Body of pancreas (tissue), 4 donors: ENCODE measurements at regions not wholly inside any gene's neighbourhood (a gene's known extent, or its start where the extent isn't known, plus 50 kb on each side); places are given as distances from the start of the nearest gene placed in this dataset.

ENCODE experiments used
- ATAC-seq: fragments of 150-250 bp; one replicate; pipeline ENCODE4 v1.9.1; 2016
- DNase-seq, 4 donors: peaks; one replicate each; pipeline ENCODE4 v3.0.0-alpha.2; 2019
- H3K27ac ChIP-seq, 4 donors: fragments of 200-600 bp; sonication (generic); 1 replicate in 3 of 4; 2 replicates in 1 of 4; pipeline versions ENCODE4 v1.5.1 to v1.6.1; 2016 to 2019; ENCODE audit warnings: mild to moderate bottlenecking in 1 of 4, mixed read lengths in 1 of 4, moderate library complexity in 1 of 4
- H3K27me3 ChIP-seq, 2 donors: fragments of 200-600 bp; sonication (generic); one replicate each; pipeline ENCODE4 v1.6.0; 2016; ENCODE audit warnings: mild to moderate bottlenecking in 1 of 2
- H3K36me3 ChIP-seq, 2 donors: fragments of 200-600 bp; sonication (generic); replicated peaks in 1 of 2; 2 replicates each; pipeline ENCODE4 v1.5.1; 2016; ENCODE audit warnings: low read depth in 2 of 2; ENCODE audit not compliant: insufficient read depth in 1 of 2
- H3K4me1 ChIP-seq: fragments of 200-600 bp; sonication (generic); one replicate; pipeline ENCODE4 v1.6.0; 2016
- H3K4me3 ChIP-seq, 2 donors: fragments of 200-600 bp; sonication (generic); 1 replicate in 1 of 2; 2 replicates in 1 of 2; pipeline ENCODE4 v1.5.1; 2016 to 2019
- H3K9me3 ChIP-seq, 3 donors: fragments of 200-600 bp; sonication (generic); 1 replicate in 2 of 3; 2 replicates in 1 of 3; pipeline ENCODE4 v1.5.1; 2016
- CTCF ChIP-seq, 7 experiments: fragments of 450-650 bp in 4 of 7; fragments of 200-600 bp in 3 of 7; sonication (generic) in 3 of 7; IDR thresholded peaks; one replicate each; pipeline ENCODE4 v1.5.1; 2016 to 2019; ENCODE audit warnings: antibody characterized with exemption in 7 of 7
- POLR2A ChIP-seq, 3 donors: fragments of 450-650 bp; IDR thresholded peaks; one replicate each; pipeline ENCODE4 v1.6.1; 2016; ENCODE audit warnings: antibody characterized with exemption in 3 of 3, mild to moderate bottlenecking in 2 of 3
- WGBS, 2 donors: methylation state at CpG; one replicate each; pipeline ENCODE4 v1.1.5; 2017; 5-methylcytosine and 5-hydroxymethylcytosine counted together
- intact Hi-C: fragments of 100-400 bp; cut with DNase I; formaldehyde crosslinking; loops from one replicate; pipeline ENCODE4 v1.15.1; 2023

GRCh38 chr6:139951172-139951571 is 576.7 kb upstream of the CITED2 start:
- 54% methylated on average over 3 of the region's 3 CpGs for WGBS, 2 donors
- H3K36me3 ChIP-seq = no peaks in the 10 kb centered on the region
- no peak overlapping the region for H3K4me3 ChIP-seq
- ATAC-seq = no peak
- no peaks in the 10 kb centered on the region for H3K27me3 ChIP-seq
- intact Hi-C loops = no loop called here
- H3K27ac ChIP-seq = no peak overlapping the region
- no peak for DNase-seq
- TF ChIP-seq CTCF (IDR thresholded peaks at IDR 0.05) = no peak
- TF ChIP-seq POLR2A (IDR thresholded peaks at IDR 0.05) = no peak
- H3K4me1 ChIP-seq = no peaks in the 10 kb centered on the region
- H3K9me3 ChIP-seq = no peaks in the 10 kb centered on the region

- intact Hi-C loops = no loop called here
- 80% methylated on average over 2 of the region's 2 CpGs for WGBS, 2 donors
- no peak for TF ChIP-seq POLR2A (IDR thresholded peaks at IDR 0.05)
- TF ChIP-seq CTCF (IDR thresholded peaks at IDR 0.05) = no peak
- Histone ChIP-seq H3K4me1 (no peaks in the 10 kb centered on the region), H3K27me3 (no peaks in the 10 kb centered on the region), H3K36me3 (no peaks in the 10 kb centered on the region), H3K9me3 (no peaks in the 10 kb centered on the region), H3K27ac (no peak overlapping the region), H3K4me3 (no peak overlapping the region)
- ATAC-seq (no peak), DNase-seq (no peak)
These were observed 570.5 kb upstream of the CITED2 start for GRCh38 chr6:139944976-139945375.

GRCh38 chr6:139944131-139944530 is 569.7 kb upstream of the CITED2 start:
- DNase-seq = no peak
- Histone ChIP-seq H3K9me3 (no peaks in the 10 kb centered on the region), H3K4me3 (no peak overlapping the region), H3K36me3 (no peaks in the 10 kb centered on the region), H3K4me1 (no peaks in the 10 kb centered on the region), H3K27me3 (no peaks in the 10 kb centered on the region), H3K27ac (peak overlapping the region in 2 of 4 donors; percentile 38 to 52)
- TF ChIP-seq POLR2A (IDR thresholded peaks at IDR 0.05) (no peak), CTCF (IDR thresholded peaks at IDR 0.05) (no peak)
- no peak for ATAC-seq
- 62 to 65% methylated on average over 3 of the region's 3 CpGs for whole genome bisulfite sequencing, 2 donors
- intact Hi-C loops = no loop called here

GRCh38 chr6:139943391-139943790 is 568.9 kb upstream of the CITED2 start:
- Histone ChIP-seq H3K27ac (peak overlapping the region in 2 of 4 donors; percentile 38 to 52), H3K4me3 (no peak overlapping the region), H3K4me1 (no peaks in the 10 kb centered on the region), H3K27me3 (no peaks in the 10 kb centered on the region), H3K9me3 (no peaks in the 10 kb centered on the region), H3K36me3 (no peaks in the 10 kb centered on the region)
- TF ChIP-seq CTCF (IDR thresholded peaks at IDR 0.05) = no peak
- TF ChIP-seq POLR2A (IDR thresholded peaks at IDR 0.05) = no peak
- intact Hi-C loops = no loop called here
- DNase-seq = peak in 1 of 4 donors; percentile 28
- ATAC-seq = peak; percentile 94

- Histone ChIP-seq H3K4me3 (no peak overlapping the region), H3K9me3 (no peaks in the 10 kb centered on the region), H3K27me3 (no peaks in the 10 kb centered on the region), H3K36me3 (no peaks in the 10 kb centered on the region), H3K4me1 (no peaks in the 10 kb centered on the region), H3K27ac (no peak overlapping the region)
- intact Hi-C loops = no loop called here
- TF ChIP-seq POLR2A (IDR thresholded peaks at IDR 0.05) (no peak), CTCF (IDR thresholded peaks at IDR 0.05) (no peak)
- no peak for ATAC-seq
- whole genome bisulfite sequencing, 2 donors = 72 to 73% methylated on average over 5 of the region's 5 CpGs
- no peak for DNase-seq
These were observed 567.9 kb upstream of the CITED2 start for GRCh38 chr6:139942331-139942730.
